Panc1 (cell line): ENCODE measurements at regions not wholly inside any gene's neighbourhood (a gene's known extent, or its start where the extent isn't known, plus 50 kb on each side); places are given as distances from the start of the nearest gene placed in this dataset.

Experiments used
- ATAC-seq: fragments of 200-7000 bp; cut with Tn5 transposase; 2 replicates; pipeline ENCODE4 v1.9.1; 2020; ENCODE audit warnings: mild to moderate bottlenecking, moderate library complexity
- BruUV-seq: library from RNA; stranded (reverse); fragments of 400-500 nt; replicated peaks from 2 replicates; lab custom pipeline; 2021; lab: Mats Ljungman, UMichigan
- CTCF ChIA-PET: fragments of 300-600 bp; sonication (Branson Sonifier 250); formaldehyde crosslinking; loops from one replicate; lab custom pipeline; 2022; ENCODE audit warnings: antibody characterized with exemption; lab: Charles Lee
- POLR2A ChIA-PET: fragments of 300-600 bp; sonication (Branson Sonifier 250); formaldehyde crosslinking; loops from one replicate; lab custom pipeline; 2022; ENCODE audit warnings: antibody characterized with exemption; lab: Charles Lee
- DNase-seq: peaks from one replicate; pipeline ENCODE4 v3.0.0-alpha.2; 2010; ENCODE audit warnings: low read depth, low spot score
- H3K27ac ChIP-seq: 2 replicates; pipeline ENCODE4 v1.5.1; 2011; ENCODE audit warnings: mild to moderate bottlenecking, low read length, inconsistent platforms
- H3K27me3 ChIP-seq: fragments of 200-500 bp; sonication (Bioruptor generic); 2 replicates; pipeline ENCODE4 v1.6.0; 2014; ENCODE audit warnings: low read length, inconsistent platforms; ENCODE audit not compliant: control insufficient read depth, insufficient read depth
- H3K36me3 ChIP-seq: fragments of 200-500 bp; sonication (Bioruptor generic); 2 replicates; pipeline ENCODE4 v1.5.1; 2014; ENCODE audit warnings: inconsistent platforms, mild to moderate bottlenecking, low read length, moderate library complexity; ENCODE audit not compliant: control insufficient read depth, insufficient read depth
- H3K4me1 ChIP-seq: 2 replicates; pipeline ENCODE4 v1.5.1; 2011; ENCODE audit warnings: inconsistent platforms, mild to moderate bottlenecking, low read length, moderate library complexity; ENCODE audit not compliant: control insufficient read depth, insufficient read depth
- H3K4me3 ChIP-seq, 2 experiments: 2 replicates each; pipeline ENCODE4 v1.5.1; 2011 to 2012; ENCODE audit warnings: low read depth in 2 of 2, low read length in 2 of 2, mild to moderate bottlenecking in 2 of 2, inconsistent platforms in 1 of 2, moderate library complexity in 1 of 2
- H3K9me3 ChIP-seq: fragments of 200-500 bp; sonication (Bioruptor generic); 2 replicates; pipeline ENCODE4 v1.5.1; 2014; ENCODE audit warnings: low read depth, mild to moderate bottlenecking, inconsistent platforms, low read length, moderate library complexity; ENCODE audit not compliant: control insufficient read depth, insufficient read depth
- CTCF ChIP-seq: fragments of 450-650 bp; IDR thresholded peaks from 2 replicates; pipeline ENCODE4 v1.5.1; 2017; ENCODE audit warnings: mild to moderate bottlenecking
- POLR2AphosphoS5 ChIP-seq: IDR thresholded peaks from 2 replicates; pipeline ENCODE4 v1.6.1; 2012; ENCODE audit warnings: mild to moderate bottlenecking, low read depth, low read length, moderate library complexity
- REST ChIP-seq, 2 experiments: IDR thresholded peaks; 2 replicates each; pipeline ENCODE4 v1.6.1; 2011 to 2012; ENCODE audit warnings: low read depth in 2 of 2, control low read depth in 1 of 2, low read length in 1 of 2, mild to moderate bottlenecking in 1 of 2, moderate library complexity in 1 of 2; ENCODE audit not compliant: insufficient read depth in 1 of 2
- SIN3A ChIP-seq: IDR thresholded peaks from 2 replicates; pipeline ENCODE4 v1.6.1; 2012; ENCODE audit warnings: low read depth, mild to moderate bottlenecking, low read length, moderate library complexity, borderline replicate concordance; ENCODE audit not compliant: insufficient read depth
- TCF7L2 ChIP-seq: IDR thresholded peaks from 2 replicates; pipeline ENCODE4 v1.6.1; 2011; ENCODE audit warnings: mild to moderate bottlenecking, low read depth, low read length, inconsistent platforms
- in situ Hi-C: cut with HindIII; loops from 2 replicates; pipeline ENCODE4 v1.10.0; 2016; ENCODE audit warnings: low sequenced_read_pairs, low pct_unique_long_range_greater_than_20kb
- intact Hi-C: fragments of 100-400 bp; cut with micrococcal nuclease; formaldehyde crosslinking; loops from one replicate; pipeline ENCODE4 v1.10.0; 2022; ENCODE audit not compliant: unreplicated experiment

DNA sequence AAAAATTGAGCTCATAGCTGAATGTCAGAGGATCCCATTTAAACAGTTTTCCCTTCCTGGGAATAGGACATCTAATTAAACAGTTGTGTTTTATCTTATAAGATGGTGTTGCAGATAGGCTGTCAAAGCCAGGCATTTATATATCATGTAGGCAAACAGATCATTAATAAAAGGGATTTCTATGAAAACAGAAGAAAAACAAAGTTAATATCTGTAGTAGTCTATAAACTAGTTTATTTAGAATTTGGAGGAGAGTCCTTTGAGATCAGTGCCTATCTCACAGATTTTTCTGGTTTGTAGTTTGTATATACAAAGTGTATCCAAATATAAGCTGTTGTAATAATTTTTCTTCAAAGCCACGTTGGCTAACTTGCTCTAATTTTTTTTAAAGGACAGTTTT lies 1738.2 kb upstream of the PIK3C3 start:
- Histone ChIP-seq H3K27ac (no peak overlapping the region), H3K36me3 (no peaks in the 10 kb centered on the region), H3K4me1 (no peaks in the 10 kb centered on the region), H3K9me3 (no peaks in the 10 kb centered on the region), H3K27me3 (no peaks in the 10 kb centered on the region), H3K4me3 (no peak overlapping the region)
- no TSS peak for BruUV-seq
- CTCF ChIA-PET, result no interaction called here
- intact Hi-C loops (no loop called here), in situ Hi-C loops (no loop called here)
- DNase-seq (no peak), ATAC-seq (no peak)
- POLR2A ChIA-PET, result no interaction called here
- no peak for TF ChIP-seq TCF7L2
- no peak for TF ChIP-seq CTCF
- no peak for TF ChIP-seq POLR2AphosphoS5
- no peak for TF ChIP-seq REST (IDR thresholded peaks at IDR 0.05; ENCODE audit: insufficient read depth in 1 of 2, low read depth in 2 of 2, low read length in 1 of 2)
- no peak for TF ChIP-seq SIN3A

DNA sequence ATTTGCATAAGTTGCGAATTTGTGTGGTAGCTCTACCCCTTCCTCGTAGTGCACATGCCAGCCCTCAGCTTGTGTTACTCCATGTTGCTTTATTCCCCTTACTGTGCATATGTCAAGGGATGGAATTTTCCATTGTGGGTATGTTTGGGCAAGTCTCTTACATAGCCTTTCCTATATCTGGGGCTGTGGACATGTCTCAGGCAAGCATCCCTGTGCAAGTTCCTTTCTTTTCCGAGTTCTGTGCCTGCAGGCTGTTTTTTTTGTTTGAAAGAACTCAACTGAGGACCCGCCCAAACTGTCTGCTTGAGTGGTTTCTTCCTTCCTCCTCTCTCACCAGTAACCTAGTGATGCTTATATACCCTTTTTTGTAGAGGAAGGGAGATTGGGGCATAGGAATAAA lies 1739.1 kb upstream of the PIK3C3 start:
- BruUV-seq, result no TSS peak
- H3K27ac ChIP-seq, result no peak overlapping the region
- DNase-seq (no peak), ATAC-seq (no peak)
- intact Hi-C loops, result no loop called here
- in situ Hi-C loops, result no loop called here
- TF ChIP-seq POLR2AphosphoS5 (no peak), CTCF (no peak)
- H3K4me3 ChIP-seq, result no peak overlapping the region
- ChIA-PET CTCF (no interaction called here), POLR2A (no interaction called here)
- H3K27me3 ChIP-seq, result no peaks in the 10 kb centered on the region
- H3K36me3 ChIP-seq, result no peaks in the 10 kb centered on the region
- no peaks in the 10 kb centered on the region for H3K4me1 ChIP-seq
- H3K9me3 ChIP-seq, result no peaks in the 10 kb centered on the region

GRCh38 chr18:40210696-40211095 lies 1744.3 kb upstream of the PIK3C3 start:
- ATAC-seq (no peak), DNase-seq (no peak)
- no peak overlapping the region for H3K27ac ChIP-seq
- intact Hi-C loops (no loop called here), in situ Hi-C loops (no loop called here)
- no peak for TF ChIP-seq REST (IDR thresholded peaks at IDR 0.05; ENCODE audit: insufficient read depth in 1 of 2, low read depth in 2 of 2, low read length in 1 of 2)
- no peak for TF ChIP-seq SIN3A
- no peak for TF ChIP-seq TCF7L2
- TF ChIP-seq POLR2AphosphoS5, result no peak
- TF ChIP-seq CTCF, result no peak
- POLR2A ChIA-PET, result no interaction called here
- no TSS peak for BruUV-seq
- H3K4me3 ChIP-seq, result no peak overlapping the region
- H3K27me3 ChIP-seq, result no peaks in the 10 kb centered on the region
- no peaks in the 10 kb centered on the region for H3K36me3 ChIP-seq
- no peaks in the 10 kb centered on the region for H3K9me3 ChIP-seq
- H3K4me1 ChIP-seq, result no peaks in the 10 kb centered on the region
- CTCF ChIA-PET, result no interaction called here
